Peyer's patch (tissue), 4 donors: ENCODE measurements at regions not wholly inside any gene's neighbourhood (a gene's known extent, or its start where the extent isn't known, plus 50 kb on each side); places are given as distances from the start of the nearest gene placed in this dataset.

Experiments
- POLR2A ChIP-seq, 2 donors: fragments of 450-650 bp; IDR thresholded peaks; one replicate each; pipeline ENCODE4 v1.5.1; 2017; ENCODE audit warnings: antibody characterized with exemption in 2 of 2, mild to moderate bottlenecking in 2 of 2, moderate library complexity in 2 of 2
- TF ChIP-seq, protein P1 (sequence below), 6 experiments: fragments of 450-650 bp in 4 of 6; fragments of 200-600 bp in 2 of 6; sonication (generic) in 1 of 6; IDR thresholded peaks; one replicate each; pipeline ENCODE4 v1.5.1; 2017 to 2019; ENCODE audit warnings: antibody characterized with exemption in 6 of 6, mild to moderate bottlenecking in 3 of 6, moderate library complexity in 1 of 6

- TF ChIP-seq, protein P1, sequence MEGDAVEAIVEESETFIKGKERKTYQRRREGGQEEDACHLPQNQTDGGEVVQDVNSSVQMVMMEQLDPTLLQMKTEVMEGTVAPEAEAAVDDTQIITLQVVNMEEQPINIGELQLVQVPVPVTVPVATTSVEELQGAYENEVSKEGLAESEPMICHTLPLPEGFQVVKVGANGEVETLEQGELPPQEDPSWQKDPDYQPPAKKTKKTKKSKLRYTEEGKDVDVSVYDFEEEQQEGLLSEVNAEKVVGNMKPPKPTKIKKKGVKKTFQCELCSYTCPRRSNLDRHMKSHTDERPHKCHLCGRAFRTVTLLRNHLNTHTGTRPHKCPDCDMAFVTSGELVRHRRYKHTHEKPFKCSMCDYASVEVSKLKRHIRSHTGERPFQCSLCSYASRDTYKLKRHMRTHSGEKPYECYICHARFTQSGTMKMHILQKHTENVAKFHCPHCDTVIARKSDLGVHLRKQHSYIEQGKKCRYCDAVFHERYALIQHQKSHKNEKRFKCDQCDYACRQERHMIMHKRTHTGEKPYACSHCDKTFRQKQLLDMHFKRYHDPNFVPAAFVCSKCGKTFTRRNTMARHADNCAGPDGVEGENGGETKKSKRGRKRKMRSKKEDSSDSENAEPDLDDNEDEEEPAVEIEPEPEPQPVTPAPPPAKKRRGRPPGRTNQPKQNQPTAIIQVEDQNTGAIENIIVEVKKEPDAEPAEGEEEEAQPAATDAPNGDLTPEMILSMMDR (IDR thresholded peaks at IDR 0.05) = no peak
- TF ChIP-seq POLR2A (IDR thresholded peaks at IDR 0.05) = no peak
Observed at GRCh38 chr9:87152256-87152655, 204.9 kb upstream of the GAS1 start.
